Mesenchymal stem cell (in vitro differentiated cells and primary cell): ENCODE measurements at regions not wholly inside any gene's neighbourhood (a gene's known extent, or its start where the extent isn't known, plus 50 kb on each side); places are given as distances from the start of the nearest gene placed in this dataset.

Source experiments
- DNase-seq: peaks from one replicate; pipeline ENCODE4 v3.0.0-alpha.2; 2013
- H2AFZ ChIP-seq: one replicate; pipeline ENCODE4 v1.6.1; 2013; ENCODE audit warnings: low read depth, mild to moderate bottlenecking, control low read depth, inconsistent platforms, low read length, moderate library complexity
- H2AK5ac ChIP-seq: 2 replicates; pipeline ENCODE4 v1.6.1; 2013; ENCODE audit warnings: low read length, moderate library complexity, mild to moderate bottlenecking, inconsistent platforms; ENCODE audit not compliant: severe bottlenecking
- H2BK120ac ChIP-seq: one replicate; pipeline ENCODE4 v1.6.1; 2013; ENCODE audit warnings: low read depth, mild to moderate bottlenecking, inconsistent platforms, low read length, moderate library complexity
- H2BK12ac ChIP-seq, 2 experiments: one replicate each; pipeline ENCODE4 v1.6.1; 2013; ENCODE audit warnings: inconsistent platforms in 2 of 2, low read length in 2 of 2, mild to moderate bottlenecking in 2 of 2, moderate library complexity in 2 of 2, control low read depth in 1 of 2
- H2BK15ac ChIP-seq: one replicate; pipeline ENCODE4 v1.6.1; 2013; ENCODE audit warnings: mild to moderate bottlenecking, low read depth, inconsistent platforms; ENCODE audit not compliant: poor library complexity, severe bottlenecking
- H2BK5ac ChIP-seq: 2 replicates; pipeline ENCODE4 v1.6.1; 2013; ENCODE audit warnings: low read depth, mild to moderate bottlenecking, low read length, control low read depth, inconsistent platforms; ENCODE audit not compliant: poor library complexity, severe bottlenecking
- H3K14ac ChIP-seq, 2 experiments: one replicate each; pipeline ENCODE4 v1.6.1; 2013; ENCODE audit warnings: inconsistent platforms in 2 of 2, low read length in 2 of 2, control low read depth in 1 of 2, mild to moderate bottlenecking in 1 of 2, moderate library complexity in 1 of 2
- H3K18ac ChIP-seq, 2 experiments: one replicate each; pipeline ENCODE4 v1.6.1; 2013; ENCODE audit warnings: inconsistent platforms in 2 of 2, low read length in 2 of 2, control low read depth in 1 of 2, low read depth in 1 of 2, mild to moderate bottlenecking in 1 of 2
- H3K23ac ChIP-seq, 2 experiments: one replicate each; pipeline ENCODE4 v1.6.1; 2013; ENCODE audit warnings: inconsistent platforms in 2 of 2, low read length in 2 of 2, mild to moderate bottlenecking in 2 of 2, moderate library complexity in 2 of 2, control low read depth in 1 of 2
- H3K27ac ChIP-seq: 2 replicates; pipeline ENCODE4 v1.5.1; 2013; ENCODE audit warnings: mild to moderate bottlenecking, moderate library complexity, low read length, control low read depth, inconsistent platforms; ENCODE audit not compliant: poor library complexity, severe bottlenecking
- H3K27me3 ChIP-seq, 2 experiments: 2 replicates each; pipeline versions ENCODE4 v1.6.1 to v1.7.0; 2013; ENCODE audit warnings: low read length in 2 of 2, mild to moderate bottlenecking in 2 of 2, moderate library complexity in 2 of 2, control low read depth in 1 of 2, inconsistent platforms in 1 of 2; ENCODE audit not compliant: control insufficient read depth in 1 of 2, insufficient read depth in 1 of 2
- H3K36me3 ChIP-seq, 2 experiments: 2 replicates each; pipeline versions ENCODE4 v1.6.1 to v1.7.0; 2013; ENCODE audit warnings: low read length in 2 of 2, control low read depth in 1 of 2, inconsistent platforms in 1 of 2, low read depth in 1 of 2, mild to moderate bottlenecking in 1 of 2; ENCODE audit not compliant: insufficient read depth in 2 of 2, control insufficient read depth in 1 of 2
- H3K4ac ChIP-seq, 2 experiments: one replicate each; pipeline ENCODE4 v1.6.1; 2013; ENCODE audit warnings: inconsistent platforms in 2 of 2, low read length in 2 of 2, mild to moderate bottlenecking in 2 of 2, moderate library complexity in 2 of 2, control low read depth in 1 of 2, low read depth in 1 of 2
- H3K4me1 ChIP-seq: 2 replicates; pipeline ENCODE4 v1.6.1; 2013; ENCODE audit warnings: low read depth, low read length, control low read depth; ENCODE audit not compliant: control insufficient read depth, insufficient read depth
- H3K4me2 ChIP-seq: 2 replicates; pipeline ENCODE4 v1.6.1; 2013; ENCODE audit warnings: low read length, mild to moderate bottlenecking, inconsistent platforms; ENCODE audit not compliant: poor library complexity, severe bottlenecking
- H3K4me3 ChIP-seq, 2 experiments: 2 replicates each; pipeline versions ENCODE4 v1.5.1 to v1.7.0; 2013; ENCODE audit warnings: low read length in 2 of 2, mild to moderate bottlenecking in 2 of 2, control low read depth in 1 of 2, low read depth in 1 of 2; ENCODE audit not compliant: insufficient read depth in 1 of 2
- H3K79me1 ChIP-seq: replicated peaks from 2 replicates; pipeline ENCODE4 v1.6.1; 2013; ENCODE audit warnings: mild to moderate bottlenecking, control low read depth, low read length, inconsistent platforms; ENCODE audit not compliant: poor library complexity, severe bottlenecking
- H3K9ac ChIP-seq: 2 replicates; pipeline ENCODE4 v1.7.0; 2013; ENCODE audit warnings: mild to moderate bottlenecking, low read length, moderate library complexity
- H3K9me3 ChIP-seq: 2 replicates; pipeline ENCODE4 v1.7.0; 2013; ENCODE audit warnings: mild to moderate bottlenecking, low read length; ENCODE audit not compliant: control insufficient read depth
- H4K8ac ChIP-seq: one replicate; pipeline ENCODE4 v1.6.1; 2013; ENCODE audit warnings: inconsistent platforms, mild to moderate bottlenecking, low read length, moderate library complexity
- H4K91ac ChIP-seq: one replicate; pipeline ENCODE4 v1.6.1; 2013; ENCODE audit warnings: mild to moderate bottlenecking, low read length, inconsistent platforms
- WGBS: methylation state at CpG from one replicate; pipeline ENCODE4 v1.1.7; 2013; ENCODE audit warnings: mixed read lengths; 5-methylcytosine and 5-hydroxymethylcytosine counted together

DNA sequence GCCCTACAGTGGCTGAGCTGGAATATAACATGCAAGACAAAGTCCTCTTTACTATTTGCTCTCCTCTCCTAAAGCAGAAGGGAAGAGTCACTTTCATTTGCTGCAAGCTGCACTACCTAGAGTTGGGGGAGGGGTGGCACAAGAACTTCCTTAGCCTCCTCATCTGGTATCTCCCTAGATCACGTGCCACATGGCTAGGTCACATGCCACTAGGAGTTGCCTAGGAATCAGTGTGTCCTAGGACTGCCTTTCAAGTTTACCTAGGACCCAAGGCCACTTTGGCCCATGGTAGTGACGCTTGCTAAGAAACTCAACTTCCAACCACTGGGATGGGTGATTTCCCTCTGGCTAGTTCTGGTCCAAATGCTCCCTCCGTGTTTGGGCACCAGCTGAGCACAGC lies 625.2 kb downstream of the DIAPH3 start:
- Histone ChIP-seq H2BK5ac (no peak overlapping the region), H3K18ac (no peak overlapping the region), H2AK5ac (no peak overlapping the region), H3K79me1 (no peaks in the 10 kb centered on the region), H3K27me3 (no peaks in the 10 kb centered on the region), H3K4me2 (no peak overlapping the region), H2BK12ac (no peak overlapping the region), H3K4me1 (no peaks in the 10 kb centered on the region), H2BK15ac (no peak overlapping the region), H3K14ac (no peak overlapping the region), H4K8ac (no peak overlapping the region), H3K23ac (no peak overlapping the region), H3K4ac (no peak overlapping the region), H3K9me3 (no peaks in the 10 kb centered on the region), H2AFZ (no peak overlapping the region), H2BK120ac (no peak overlapping the region), H3K27ac (no peak overlapping the region), H3K4me3 (no peak overlapping the region), H3K36me3 (no peaks in the 10 kb centered on the region), H4K91ac (no peak overlapping the region), H3K9ac (no peak overlapping the region)
- 37% methylated on average over 3 of the region's 3 CpGs for WGBS
- no peak for DNase-seq

DNA sequence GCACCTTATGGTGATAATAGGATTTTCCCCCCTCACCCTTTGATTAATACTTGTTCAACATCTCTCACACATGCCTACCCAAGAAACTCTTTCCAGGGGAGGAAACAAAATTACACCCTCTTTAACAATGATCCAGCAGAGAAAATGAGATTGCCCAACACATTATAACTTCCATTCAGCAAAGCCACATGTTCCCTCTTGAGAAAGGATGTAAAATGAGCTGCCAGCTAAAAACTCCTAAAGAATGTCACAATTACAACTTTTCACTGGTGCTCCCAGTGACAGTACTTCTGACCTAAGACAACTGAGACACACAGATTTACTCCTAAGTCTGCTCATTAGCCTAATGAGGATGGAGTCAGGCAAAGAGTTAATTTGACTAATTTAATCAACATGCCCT lies 621.4 kb downstream of the DIAPH3 start:
- Histone ChIP-seq H3K14ac (no peak overlapping the region), H3K4me2 (no peak overlapping the region), H3K27ac (no peak overlapping the region), H2AFZ (no peak overlapping the region), H3K79me1 (no peaks in the 10 kb centered on the region), H2BK15ac (no peak overlapping the region), H2BK5ac (no peak overlapping the region), H3K9me3 (no peaks in the 10 kb centered on the region), H3K4me3 (no peak overlapping the region), H2BK12ac (no peak overlapping the region), H3K18ac (no peak overlapping the region), H3K4me1 (no peaks in the 10 kb centered on the region), H3K4ac (no peak overlapping the region), H4K91ac (no peak overlapping the region), H3K23ac (no peak overlapping the region), H3K9ac (no peak overlapping the region), H2AK5ac (no peak overlapping the region), H2BK120ac (no peak overlapping the region), H4K8ac (no peak overlapping the region), H3K36me3 (no peaks in the 10 kb centered on the region), H3K27me3 (no peaks in the 10 kb centered on the region)
- no peak for DNase-seq

DNA sequence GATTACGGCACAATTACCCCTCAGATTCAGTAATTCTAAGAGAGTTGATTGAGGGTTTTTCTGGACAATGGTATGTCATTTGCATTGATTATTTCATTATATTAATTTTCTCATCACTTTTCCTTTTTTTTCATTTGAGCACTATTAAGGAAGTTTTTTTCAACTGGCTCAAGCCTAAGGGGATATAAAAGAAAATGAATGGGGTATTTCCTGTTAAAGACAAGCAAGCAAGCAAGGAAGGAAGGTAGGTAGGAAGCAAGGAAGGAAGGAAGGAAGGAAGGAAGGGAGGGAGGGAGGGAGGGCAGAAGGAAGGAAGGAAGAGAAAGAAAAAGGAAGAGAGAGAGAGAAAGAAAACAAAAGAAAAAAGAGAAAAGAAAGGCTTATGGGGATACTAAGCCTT lies 620.3 kb downstream of the DIAPH3 start:
- no peaks in the 10 kb centered on the region for H3K4me1 ChIP-seq
- no peak overlapping the region for H2BK12ac ChIP-seq
- H3K36me3 ChIP-seq = no peaks in the 10 kb centered on the region
- no peaks in the 10 kb centered on the region for H3K9me3 ChIP-seq
- H3K4me2 ChIP-seq = no peak overlapping the region
- no peak overlapping the region for H2BK120ac ChIP-seq
- H3K23ac ChIP-seq = no peak overlapping the region
- no peak overlapping the region for H4K91ac ChIP-seq
- H3K4ac ChIP-seq = no peak overlapping the region
- no peak overlapping the region for H2BK5ac ChIP-seq
- no peak overlapping the region for H4K8ac ChIP-seq
- no peak overlapping the region for H3K9ac ChIP-seq
- no peak overlapping the region for H2BK15ac ChIP-seq
- no peak overlapping the region for H3K4me3 ChIP-seq
- no peak overlapping the region for H2AFZ ChIP-seq
- no CpG with 5 or more reads among the region's 1 CpG for WGBS
- no peak overlapping the region for H3K14ac ChIP-seq
- H3K27me3 ChIP-seq = no peaks in the 10 kb centered on the region
- no peaks in the 10 kb centered on the region for H3K79me1 ChIP-seq
- no peak overlapping the region for H2AK5ac ChIP-seq
- H3K18ac ChIP-seq = no peak overlapping the region
- DNase-seq = no peak
- no peak overlapping the region for H3K27ac ChIP-seq

DNA sequence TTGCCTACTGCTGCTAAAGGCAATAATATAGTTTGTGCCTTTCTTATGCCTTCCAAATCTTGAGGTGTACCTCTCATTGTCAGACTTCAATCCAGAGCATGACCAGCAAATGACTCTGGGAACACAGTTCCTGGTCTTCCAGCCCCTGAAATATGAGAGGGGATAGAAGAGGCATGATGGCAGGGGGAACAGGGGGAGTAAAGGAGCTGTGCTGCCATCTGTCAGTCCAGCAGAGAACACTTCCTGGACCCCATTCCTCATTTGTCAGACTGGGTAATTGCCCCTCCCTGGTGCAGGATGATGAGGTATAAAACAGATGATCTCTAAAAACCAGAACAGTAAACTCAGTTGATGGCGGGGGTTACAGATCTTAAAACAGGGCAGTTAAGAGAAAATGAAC lies 618.7 kb downstream of the DIAPH3 start:
- H4K91ac ChIP-seq = no peak overlapping the region
- no peak overlapping the region for H3K18ac ChIP-seq
- H3K9ac ChIP-seq = no peak overlapping the region
- H3K27ac ChIP-seq = no peak overlapping the region
- no peak overlapping the region for H2AK5ac ChIP-seq
- H3K4me3 ChIP-seq = no peak overlapping the region
- H3K27me3 ChIP-seq = no peaks in the 10 kb centered on the region
- peaks cover 3% of the 10 kb centered on the region for H3K9me3 ChIP-seq
- H3K4me2 ChIP-seq = no peak overlapping the region
- H2BK120ac ChIP-seq = no peak overlapping the region
- H3K4ac ChIP-seq = no peak overlapping the region
- H2AFZ ChIP-seq = no peak overlapping the region
- no peak overlapping the region for H2BK15ac ChIP-seq
- no peak overlapping the region for H4K8ac ChIP-seq
- no peak for DNase-seq
- H2BK5ac ChIP-seq = no peak overlapping the region
- H2BK12ac ChIP-seq = no peak overlapping the region
- WGBS = 100% methylated on average over 1 of the region's 1 CpG
- H3K79me1 ChIP-seq = no peaks in the 10 kb centered on the region
- H3K14ac ChIP-seq = no peak overlapping the region
- H3K23ac ChIP-seq = no peak overlapping the region
- no peaks in the 10 kb centered on the region for H3K4me1 ChIP-seq
- no peaks in the 10 kb centered on the region for H3K36me3 ChIP-seq
